ENCODE measurements at regions not wholly inside any gene's neighbourhood (a gene's known extent, or its start where the extent isn't known, plus 50 kb on each side); places are given as distances from the start of the nearest gene placed in this dataset.

DNA sequence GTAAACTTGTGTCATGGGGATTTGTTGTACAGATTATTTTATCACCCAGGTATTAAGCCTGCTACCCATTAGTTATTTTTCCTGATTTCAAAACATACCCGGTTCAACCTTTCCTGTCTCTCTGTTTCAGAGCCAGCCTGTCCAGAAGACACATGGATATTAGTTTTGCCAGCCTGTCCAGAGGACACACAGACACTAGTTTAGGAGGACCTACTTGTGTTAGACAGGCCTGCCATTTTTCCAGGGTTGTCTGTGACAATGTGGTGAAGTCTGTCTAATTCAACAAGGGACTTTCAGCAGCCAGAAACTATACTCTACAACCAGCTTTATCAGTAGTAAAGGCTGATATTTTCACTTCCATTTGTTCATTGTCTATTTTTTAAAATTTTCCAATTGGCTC is 56.1 kb upstream of the DCC start:
- TF ChIP-seq POLR2A (IDR thresholded peaks at IDR 0.05), result no peak
- TF ChIP-seq, protein P1, sequence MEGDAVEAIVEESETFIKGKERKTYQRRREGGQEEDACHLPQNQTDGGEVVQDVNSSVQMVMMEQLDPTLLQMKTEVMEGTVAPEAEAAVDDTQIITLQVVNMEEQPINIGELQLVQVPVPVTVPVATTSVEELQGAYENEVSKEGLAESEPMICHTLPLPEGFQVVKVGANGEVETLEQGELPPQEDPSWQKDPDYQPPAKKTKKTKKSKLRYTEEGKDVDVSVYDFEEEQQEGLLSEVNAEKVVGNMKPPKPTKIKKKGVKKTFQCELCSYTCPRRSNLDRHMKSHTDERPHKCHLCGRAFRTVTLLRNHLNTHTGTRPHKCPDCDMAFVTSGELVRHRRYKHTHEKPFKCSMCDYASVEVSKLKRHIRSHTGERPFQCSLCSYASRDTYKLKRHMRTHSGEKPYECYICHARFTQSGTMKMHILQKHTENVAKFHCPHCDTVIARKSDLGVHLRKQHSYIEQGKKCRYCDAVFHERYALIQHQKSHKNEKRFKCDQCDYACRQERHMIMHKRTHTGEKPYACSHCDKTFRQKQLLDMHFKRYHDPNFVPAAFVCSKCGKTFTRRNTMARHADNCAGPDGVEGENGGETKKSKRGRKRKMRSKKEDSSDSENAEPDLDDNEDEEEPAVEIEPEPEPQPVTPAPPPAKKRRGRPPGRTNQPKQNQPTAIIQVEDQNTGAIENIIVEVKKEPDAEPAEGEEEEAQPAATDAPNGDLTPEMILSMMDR (IDR thresholded peaks at IDR 0.05), result no peak
- no peak for TF ChIP-seq POLR2AphosphoS5 (IDR thresholded peaks at IDR 0.05; ENCODE audit: insufficient read depth in 1 of 2, low read depth in 1 of 2)

All from vagina (tissue), 2 donors.